ENCODE measurements at regions not wholly inside any gene's neighbourhood (a gene's known extent, or its start where the extent isn't known, plus 50 kb on each side); places are given as distances from the start of the nearest gene placed in this dataset.
"Not testable (repeated sequence)": the region's sequence is repeated elsewhere in the genome, so short reads cannot be mapped to it uniquely, and the experiment has no call there.

DNA sequence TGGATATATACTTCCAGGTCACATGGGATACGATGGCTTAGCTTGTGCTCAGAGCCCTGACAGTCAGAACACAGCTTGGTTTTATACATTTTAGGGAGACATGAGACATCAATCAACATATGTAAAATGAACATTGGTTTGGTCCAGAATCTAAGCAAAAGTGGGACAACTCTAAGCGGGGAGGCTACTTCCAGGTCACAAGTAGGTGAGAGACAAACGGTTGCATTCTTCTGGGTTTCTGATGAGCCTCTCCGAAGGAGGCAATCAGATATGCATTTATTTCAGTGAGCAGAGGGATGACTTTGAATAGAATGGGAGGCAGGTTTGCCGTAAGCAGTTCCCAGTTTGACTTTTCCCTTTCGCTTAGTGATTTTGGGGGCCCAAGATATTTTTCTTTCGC lies 250.1 kb upstream of the DIO3 start:
- not testable (repeated sequence) for TF ChIP-seq CTCF, POLR2A (IDR thresholded peaks at IDR 0.05)
